ENCODE measurements at regions not wholly inside any gene's neighbourhood (a gene's known extent, or its start where the extent isn't known, plus 50 kb on each side); places are given as distances from the start of the nearest gene placed in this dataset.
A peak's percentile ranks its signal among the peaks of the same experiment; 100 is the strongest.

GRCh38 chr7:19413443-19413965 is 268.3 kb upstream of the FERD3L start:
- no peaks in the 10 kb centered on the region for H3K27me3 Mint-ChIP-seq (ENCODE audit: low read depth)
- H4K91ac ChIP-seq (ENCODE audit: insufficient read length, low read depth, low read length): no peak overlapping the region
- H3K4ac ChIP-seq (ENCODE audit: low read depth, low read length): no peak overlapping the region
- no peaks in the 10 kb centered on the region; the same call in 1 of the 2 replicates for H3K4me1 ChIP-seq (ENCODE audit: insufficient read depth, low read length)
- no peak overlapping the region for H3K27ac ChIP-seq (ENCODE audit: insufficient read length, low read depth, low read length)
- no peak overlapping the region for H2AFZ ChIP-seq (ENCODE audit: low read length)
- H3K9ac ChIP-seq (ENCODE audit: extremely low read depth, insufficient read length, low read length): no peak overlapping the region
- H4K20me1 ChIP-seq (ENCODE audit: control insufficient read depth, insufficient read depth, insufficient read length): no peaks in the 10 kb centered on the region
- no peak for DNase-seq
- no peaks in the 10 kb centered on the region for H3K9me3 Mint-ChIP-seq
- H3K27ac Mint-ChIP-seq: peak overlapping the region in 1 of 3 experiments; percentile 75; a peak in 1 of 7 replicates
- H3K4me3 Mint-ChIP-seq: no peak overlapping the region
- H3K23ac ChIP-seq (ENCODE audit: insufficient read length, low read depth, low read length): no peak overlapping the region
- TF ChIP-seq CTCF (conservative IDR thresholded peaks at IDR 0.05): no peak
- no peak overlapping the region for H2BK5ac ChIP-seq (ENCODE audit: insufficient read length, low read length)
- no peak overlapping the region for H2BK20ac ChIP-seq (ENCODE audit: low read depth, low read length, poor library complexity, severe bottlenecking)
- H3K4me2 ChIP-seq (ENCODE audit: insufficient read depth, insufficient read length, low read length): no peak overlapping the region
- 100% methylated on average over 1 of the region's 3 CpGs for WGBS (ENCODE audit: extremely low coverage, insufficient read length, low lambda C conversion rate)
- peaks cover 30 to 32% of the 10 kb centered on the region in 2 experiments for H3K4me1 Mint-ChIP-seq
- H3K56ac ChIP-seq (ENCODE audit: insufficient read length, low read depth, low read length): no peak overlapping the region
- H4K8ac ChIP-seq (replicated peaks; ENCODE audit: insufficient read length, low read depth, low read length): no peak overlapping the region
- no peak overlapping the region for H2BK15ac ChIP-seq (ENCODE audit: low read depth, low read length)
- no peaks in the 10 kb centered on the region for H3K23me2 ChIP-seq (ENCODE audit: insufficient read length, low read depth, low read length, poor library complexity, severe bottlenecking)
- no peaks in the 10 kb centered on the region for H3K79me1 ChIP-seq (ENCODE audit: insufficient read depth, low read depth, low read length, poor library complexity, severe bottlenecking)
- no peaks in the 10 kb centered on the region for H3K27me3 ChIP-seq (ENCODE audit: insufficient read depth, low read length)
- H4K5ac ChIP-seq (ENCODE audit: insufficient read length, low read depth, low read length): no peak overlapping the region
- no peak overlapping the region for H2BK12ac ChIP-seq (ENCODE audit: insufficient read length, low read depth, low read length)
- no peaks in the 10 kb centered on the region for H3K36me3 Mint-ChIP-seq (ENCODE audit: insufficient read depth in 1 of 3, low read depth in 3 of 3)
- no peak overlapping the region for H2AK5ac ChIP-seq (ENCODE audit: insufficient read length, low read length)
- no peaks in the 10 kb centered on the region for H3K79me2 ChIP-seq (ENCODE audit: insufficient read depth, low read length)
- H3K9me3 ChIP-seq (ENCODE audit: control insufficient read depth, low read depth, low read length): no peaks in the 10 kb centered on the region
- H3T11ph ChIP-seq (ENCODE audit: low read length): no peak overlapping the region
- H3K18ac ChIP-seq (ENCODE audit: insufficient read length, low read depth, low read length): no peak overlapping the region
- no peak overlapping the region for H3K14ac ChIP-seq (ENCODE audit: insufficient read depth, low read length)
- H2BK120ac ChIP-seq (ENCODE audit: low read depth, low read length, poor library complexity, severe bottlenecking): no peak overlapping the region
